ENCODE measurements at regions not wholly inside any gene's neighbourhood (a gene's known extent, or its start where the extent isn't known, plus 50 kb on each side); places are given as distances from the start of the nearest gene placed in this dataset.
"Not testable (repeated sequence)": the region's sequence is repeated elsewhere in the genome, so short reads cannot be mapped to it uniquely, and the experiment has no call there.

- H3K27me3 ChIP-seq: no peaks in the 10 kb centered on the region
- TF ChIP-seq, protein P1, sequence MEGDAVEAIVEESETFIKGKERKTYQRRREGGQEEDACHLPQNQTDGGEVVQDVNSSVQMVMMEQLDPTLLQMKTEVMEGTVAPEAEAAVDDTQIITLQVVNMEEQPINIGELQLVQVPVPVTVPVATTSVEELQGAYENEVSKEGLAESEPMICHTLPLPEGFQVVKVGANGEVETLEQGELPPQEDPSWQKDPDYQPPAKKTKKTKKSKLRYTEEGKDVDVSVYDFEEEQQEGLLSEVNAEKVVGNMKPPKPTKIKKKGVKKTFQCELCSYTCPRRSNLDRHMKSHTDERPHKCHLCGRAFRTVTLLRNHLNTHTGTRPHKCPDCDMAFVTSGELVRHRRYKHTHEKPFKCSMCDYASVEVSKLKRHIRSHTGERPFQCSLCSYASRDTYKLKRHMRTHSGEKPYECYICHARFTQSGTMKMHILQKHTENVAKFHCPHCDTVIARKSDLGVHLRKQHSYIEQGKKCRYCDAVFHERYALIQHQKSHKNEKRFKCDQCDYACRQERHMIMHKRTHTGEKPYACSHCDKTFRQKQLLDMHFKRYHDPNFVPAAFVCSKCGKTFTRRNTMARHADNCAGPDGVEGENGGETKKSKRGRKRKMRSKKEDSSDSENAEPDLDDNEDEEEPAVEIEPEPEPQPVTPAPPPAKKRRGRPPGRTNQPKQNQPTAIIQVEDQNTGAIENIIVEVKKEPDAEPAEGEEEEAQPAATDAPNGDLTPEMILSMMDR (IDR thresholded peaks at IDR 0.05): no peak
- no peak for TF ChIP-seq POLR2A (IDR thresholded peaks at IDR 0.05)
- no peaks in the 10 kb centered on the region for H3K36me3 ChIP-seq
- no peaks in the 10 kb centered on the region for H3K9me3 ChIP-seq
- 74 to 93% methylated on average over 4 of the region's 4 CpGs for WGBS, 2 donors
- H3K4me3 ChIP-seq: no peak overlapping the region
- DNase-seq: no peak
- intact Hi-C loops (cut with DNase I): no loop called here
- no peaks in the 10 kb centered on the region for H3K4me1 ChIP-seq
- H3K27ac ChIP-seq: no peak overlapping the region
These were observed 362.2 kb downstream of the LRATD1 start for GRCh38 chr2:14994721-14995120.

DNA sequence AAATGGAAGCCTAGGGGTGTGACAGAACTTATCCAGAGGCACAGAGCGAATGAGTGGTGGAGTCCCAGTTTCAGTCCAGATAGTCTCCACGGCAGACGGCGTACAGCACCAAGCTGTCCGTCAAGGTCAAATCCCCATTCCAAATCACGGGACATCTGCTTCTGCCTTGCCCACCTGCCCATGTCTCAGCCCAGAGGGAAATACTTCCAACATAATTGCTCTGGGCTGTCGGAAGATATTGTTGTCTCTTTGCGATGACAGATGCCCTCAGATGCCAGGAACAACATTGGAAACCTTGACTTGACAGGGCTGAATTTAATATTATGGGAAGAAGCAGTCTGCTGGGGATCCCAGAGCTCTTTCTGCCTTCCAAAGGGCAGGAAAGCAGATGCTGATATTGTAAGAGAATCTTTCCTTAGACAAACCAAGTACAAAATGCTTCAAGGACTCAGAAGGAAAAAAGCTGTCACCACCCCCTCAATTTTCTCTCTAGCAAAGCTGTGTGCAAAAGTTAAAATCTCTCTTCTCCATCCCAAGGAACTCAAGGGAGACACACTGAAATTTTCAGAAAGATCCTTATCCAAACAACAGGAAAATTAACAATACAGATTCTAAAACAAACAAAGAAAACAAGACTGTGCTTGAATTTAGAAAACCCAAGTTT lies 364.0 kb downstream of the LRATD1 start:
- no peak for DNase-seq
- no peaks in the 10 kb centered on the region for H3K27me3 ChIP-seq
- 89 to 91% methylated on average over 6 to 8 of the region's 8 CpGs for WGBS, 2 donors
- H3K4me3 ChIP-seq: no peak overlapping the region
- no peak for TF ChIP-seq POLR2A (IDR thresholded peaks at IDR 0.05)
- TF ChIP-seq, protein P1 (IDR thresholded peaks at IDR 0.05): no peak
- H3K27ac ChIP-seq: no peak overlapping the region
- no peaks in the 10 kb centered on the region for H3K9me3 ChIP-seq
- intact Hi-C loops (cut with DNase I): no loop called here
- no peaks in the 10 kb centered on the region for H3K36me3 ChIP-seq
- H3K4me1 ChIP-seq: no peaks in the 10 kb centered on the region

DNA sequence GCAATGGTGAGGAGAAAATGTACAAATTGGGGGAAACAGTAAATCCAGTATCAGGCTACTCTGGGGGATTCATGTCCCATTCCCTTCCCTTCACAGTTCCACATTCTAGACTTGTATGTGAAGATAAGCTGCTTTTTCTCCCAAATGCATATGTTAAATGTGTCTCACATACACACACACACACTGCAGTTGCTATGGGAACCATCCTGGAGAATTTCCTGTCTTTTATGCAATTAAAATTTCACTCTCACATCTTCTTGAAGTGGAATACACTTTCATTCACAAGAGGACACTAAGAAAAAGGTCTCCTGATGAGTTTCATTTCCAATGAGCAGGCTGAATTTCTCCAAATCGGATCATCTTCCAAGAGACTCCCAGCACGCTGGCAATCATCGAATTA lies 366.0 kb downstream of the LRATD1 start:
- Histone ChIP-seq H3K27me3 (no peaks in the 10 kb centered on the region), H3K9me3 (no peaks in the 10 kb centered on the region), H3K36me3 (no peaks in the 10 kb centered on the region), H3K4me3 (no peak overlapping the region), H3K4me1 (no peaks in the 10 kb centered on the region), H3K27ac (no peak overlapping the region)
- intact Hi-C loops (cut with DNase I): no loop called here
- no peak for TF ChIP-seq POLR2A (IDR thresholded peaks at IDR 0.05)
- TF ChIP-seq, protein P1 (IDR thresholded peaks at IDR 0.05): no peak
- DNase-seq: no peak
- 86 to 95% methylated on average over 3 of the region's 3 CpGs for WGBS, 2 donors

GRCh38 chr2:14999114-14999661 lies 366.7 kb downstream of the LRATD1 start:
- Histone ChIP-seq H3K9me3 (no peaks in the 10 kb centered on the region), H3K4me3 (no peak overlapping the region), H3K4me1 (no peaks in the 10 kb centered on the region), H3K27ac (no peak overlapping the region), H3K27me3 (no peaks in the 10 kb centered on the region), H3K36me3 (no peaks in the 10 kb centered on the region)
- intact Hi-C loops (cut with DNase I): no loop called here
- TF ChIP-seq, protein P1 (IDR thresholded peaks at IDR 0.05): no peak
- TF ChIP-seq POLR2A (IDR thresholded peaks at IDR 0.05): no peak
- 80 to 82% methylated on average over 7 of the region's 7 CpGs for WGBS, 2 donors
- no peak for DNase-seq

DNA sequence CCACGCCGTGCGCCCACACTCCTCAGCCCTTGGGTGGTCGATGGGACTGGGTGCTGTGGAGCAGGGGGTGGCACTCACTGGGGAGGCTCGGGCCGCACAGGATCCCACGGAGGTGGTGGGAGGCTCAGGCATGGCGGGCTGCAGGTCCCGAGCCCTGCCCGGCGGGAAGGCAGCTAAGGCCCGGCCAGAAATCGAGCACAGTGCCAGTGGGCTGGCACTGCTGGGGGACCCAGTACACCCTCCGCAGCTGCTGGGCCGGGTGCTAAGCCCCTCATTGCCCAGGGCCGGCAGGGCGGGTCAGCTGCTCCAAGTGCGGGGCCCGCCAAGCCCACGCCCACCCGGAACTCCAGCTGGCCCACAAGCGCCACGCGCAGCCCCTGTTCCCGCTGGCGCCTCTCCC lies 370.0 kb downstream of the LRATD1 start:
- H3K36me3 ChIP-seq; H3K4me1 ChIP-seq; H3K4me3 ChIP-seq; H3K9me3 ChIP-seq; intact Hi-C loops (cut with DNase I); H3K27ac ChIP-seq; DNase-seq; H3K27me3 ChIP-seq: not testable (repeated sequence)
- no CpG with 5 or more reads among the region's 26 CpGs for WGBS, 2 donors

GRCh38 chr2:15006667-15007066 lies 374.1 kb downstream of the LRATD1 start:
- H3K27ac ChIP-seq: no peak overlapping the region
- whole genome bisulfite sequencing, 2 donors: 66 to 69% methylated on average over 2 of the region's 2 CpGs
- TF ChIP-seq, protein P1 (IDR thresholded peaks at IDR 0.05): no peak
- TF ChIP-seq POLR2A (IDR thresholded peaks at IDR 0.05): no peak

More at GRCh38 chr2:15006667-15007066, 374.1 kb downstream of the LRATD1 start:
- no peaks in the 10 kb centered on the region for H3K27me3 ChIP-seq
- H3K36me3 ChIP-seq: no peaks in the 10 kb centered on the region
- H3K9me3 ChIP-seq: no peaks in the 10 kb centered on the region
- intact Hi-C loops (cut with DNase I): no loop called here
- H3K4me1 ChIP-seq: no peaks in the 10 kb centered on the region
- H3K4me3 ChIP-seq: no peak overlapping the region
- DNase-seq: no peak
